ENCODE measurements at regions not wholly inside any gene's neighbourhood (a gene's known extent, or its start where the extent isn't known, plus 50 kb on each side); places are given as distances from the start of the nearest gene placed in this dataset.
A peak's percentile ranks its signal among the peaks of the same experiment; 100 is the strongest.

DNA sequence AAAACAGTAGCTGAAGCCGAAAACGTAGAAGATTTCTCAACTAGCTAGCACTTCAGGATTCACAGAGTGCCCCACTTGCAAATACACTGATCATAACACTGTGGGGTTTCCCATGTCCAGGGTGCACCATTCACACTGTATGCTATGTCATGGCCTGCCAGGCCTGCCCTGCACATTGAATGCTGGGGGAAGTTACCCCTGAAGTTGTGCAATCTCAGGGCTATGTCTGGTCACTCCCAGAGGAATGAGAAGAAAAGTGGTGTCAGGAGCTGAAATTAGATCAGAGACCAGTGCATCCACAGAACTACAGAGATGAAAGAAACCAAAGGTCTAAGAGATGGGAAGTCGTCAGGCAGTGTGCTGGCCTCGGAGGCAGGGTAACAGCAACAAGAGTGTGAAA is 196.8 kb downstream of the RAP2A start:
- no peak for DNase-seq (ENCODE audit: low read depth, low spot score)

DNA sequence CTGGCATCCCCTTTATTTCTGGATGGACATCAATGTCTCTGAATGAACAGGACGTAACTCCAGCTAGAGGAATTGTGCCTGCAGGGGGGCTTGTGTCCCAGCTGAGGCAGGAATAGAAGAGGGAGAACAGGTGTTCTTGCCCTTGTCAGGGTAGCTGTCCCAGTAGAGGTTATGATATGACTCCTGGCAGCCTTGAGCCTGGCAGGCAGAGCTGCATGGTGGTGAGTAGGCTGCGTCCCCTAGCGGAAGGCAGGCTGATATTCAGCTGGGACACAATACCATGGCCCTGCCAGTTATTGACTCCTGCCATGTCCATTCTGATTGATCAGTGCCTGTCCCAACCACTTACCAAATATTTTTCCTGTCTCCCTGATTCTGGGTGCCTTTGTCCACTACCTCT is 197.2 kb downstream of the RAP2A start:
- peak; percentile 25 for DNase-seq (ENCODE audit: low read depth, low spot score)

DNA sequence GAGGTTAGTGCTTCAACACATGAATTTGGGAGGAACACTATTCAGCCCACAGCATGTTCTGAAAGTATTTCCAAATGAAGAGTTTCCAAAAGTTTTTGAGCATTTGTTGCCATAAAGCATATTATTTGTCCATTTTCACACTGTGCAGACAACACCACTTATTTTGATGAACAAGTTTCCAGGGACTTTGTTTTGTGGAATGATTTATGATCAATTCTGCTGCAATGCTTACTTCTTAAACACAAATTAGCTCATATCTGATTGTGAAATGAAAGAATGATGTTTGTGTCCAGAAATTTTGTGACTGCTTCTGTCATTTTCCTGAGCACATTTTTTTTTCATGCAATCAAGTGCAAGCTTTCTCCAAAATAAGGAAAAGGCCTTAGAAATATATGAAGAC is 205.3 kb downstream of the RAP2A start:
- DNase-seq (ENCODE audit: low read depth, low spot score): no peak

DNA sequence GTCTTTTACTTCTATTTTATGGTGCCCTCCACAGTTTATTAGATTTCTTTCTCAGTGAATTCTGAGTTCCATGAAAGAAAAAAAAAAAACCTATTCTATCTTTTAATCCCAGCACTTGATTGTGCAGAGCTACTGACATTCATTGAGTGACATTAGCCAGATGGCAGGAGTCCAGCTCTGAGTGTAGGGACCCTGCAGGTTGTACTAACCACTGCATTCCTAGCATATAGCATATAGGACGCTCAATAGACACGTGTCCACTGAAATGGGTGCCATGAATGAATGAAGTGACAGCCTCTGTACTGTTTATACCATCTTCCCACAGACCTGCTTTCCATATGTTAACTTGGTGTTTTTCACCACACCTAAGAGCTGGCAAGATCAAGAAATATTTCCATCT is 206.3 kb downstream of the RAP2A start:
- no peak for DNase-seq (ENCODE audit: low read depth, low spot score)

DNA sequence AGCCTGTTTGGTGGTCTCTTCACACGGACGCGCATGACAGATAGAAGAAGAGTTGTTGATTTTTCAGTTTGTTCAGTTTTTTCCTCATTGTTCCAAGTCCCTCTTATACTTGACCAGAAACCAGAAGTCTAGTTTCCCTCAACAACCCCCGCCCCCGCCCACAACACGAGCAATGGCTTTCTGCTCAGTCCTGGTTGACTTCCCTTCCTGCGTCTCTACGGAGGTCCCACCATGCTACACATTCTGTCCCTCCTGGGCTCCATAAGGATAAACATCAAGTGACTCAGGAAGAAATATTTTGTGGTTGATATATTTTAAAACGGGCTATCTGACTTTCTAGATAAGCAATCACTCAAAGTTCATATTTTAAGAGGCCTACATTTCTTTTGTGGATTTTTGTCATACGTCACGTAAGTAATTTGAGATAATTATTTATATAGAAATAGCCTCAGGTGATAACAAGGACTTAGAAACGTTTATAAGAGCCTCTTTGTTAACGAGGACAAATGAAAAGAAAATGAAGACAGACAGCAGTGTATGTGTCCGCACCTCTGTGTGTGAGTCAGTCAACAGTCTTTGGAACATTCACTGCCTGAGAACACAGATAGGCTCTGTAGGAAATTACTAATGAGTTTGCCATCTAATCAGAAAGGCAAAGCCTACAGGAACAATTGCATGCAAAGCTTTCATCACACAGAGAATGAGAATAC is 214.4 kb downstream of the RAP2A start:
- no peak for DNase-seq (ENCODE audit: low read depth, low spot score)

DNA sequence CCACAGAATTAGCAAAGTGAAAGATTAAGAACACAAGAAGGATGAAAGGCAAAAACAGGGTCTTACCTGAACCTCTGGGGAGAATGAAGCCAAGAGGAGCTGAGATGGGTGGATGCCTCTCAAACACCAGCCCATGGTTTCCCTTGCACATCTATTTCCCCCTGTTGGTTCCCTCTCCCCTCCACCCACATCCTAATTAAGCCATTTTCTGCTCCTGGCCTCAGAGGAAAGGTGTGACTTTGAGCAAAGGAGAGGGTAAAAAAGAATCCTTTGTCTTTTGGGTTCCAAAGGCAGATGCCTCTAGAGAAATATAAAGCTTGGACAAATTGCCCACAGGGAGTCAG is 214.9 kb downstream of the RAP2A start:
- DNase-seq (ENCODE audit: low read depth, low spot score): no peak

DNA sequence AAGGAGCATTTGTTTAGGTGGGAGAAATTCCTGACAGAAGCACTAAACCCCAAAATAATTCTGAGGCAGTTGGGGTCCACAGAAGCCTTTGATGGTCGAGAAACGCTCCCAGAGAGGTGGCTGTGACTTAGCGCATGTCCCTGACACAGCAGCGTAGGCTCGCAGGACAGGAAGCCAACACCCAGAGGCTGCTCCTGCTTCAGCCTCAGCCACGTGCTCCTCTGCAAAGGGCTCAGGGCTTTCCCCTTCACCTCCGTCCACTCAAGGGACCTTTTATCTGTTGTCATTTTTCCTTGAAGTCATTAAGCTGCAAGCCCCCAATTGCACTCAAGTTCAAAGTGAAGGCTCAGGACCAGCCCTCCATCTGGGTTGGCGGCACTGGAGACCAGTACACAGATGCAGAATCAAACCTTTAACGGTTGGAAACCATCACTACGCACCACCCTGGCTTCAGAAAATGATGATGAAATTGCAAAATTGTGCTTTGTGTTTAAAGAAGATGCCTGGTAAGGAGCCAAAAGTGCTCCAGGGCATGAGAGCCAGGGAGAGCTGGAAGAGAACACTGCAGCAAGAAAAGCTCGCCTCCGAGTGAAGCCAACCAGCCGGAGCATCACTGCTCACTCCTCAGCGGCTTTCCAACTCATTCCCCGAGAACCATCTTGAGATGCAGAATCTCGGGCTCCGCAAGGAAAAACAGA is 219.6 kb downstream of the RAP2A start:
- peak; percentile 8 for DNase-seq (ENCODE audit: low read depth, low spot score)

DNA sequence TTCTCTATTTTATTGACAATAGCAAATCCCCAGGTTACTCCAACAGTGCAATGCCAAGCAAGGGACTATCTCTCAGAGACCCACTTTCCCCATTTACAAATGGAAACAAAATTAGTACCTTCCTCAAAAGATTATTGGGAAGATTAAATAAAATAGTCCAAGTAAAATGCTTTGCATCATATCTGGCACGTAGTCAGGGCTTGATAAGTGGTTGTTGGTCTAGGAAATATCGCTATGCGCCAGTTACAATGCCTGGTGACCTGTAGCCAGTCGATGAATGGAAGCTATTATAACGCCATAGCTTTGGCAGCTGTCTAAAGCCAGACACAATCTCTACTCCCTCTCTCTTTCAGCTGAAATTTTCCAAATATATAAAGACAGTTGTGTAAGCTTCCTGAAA is 220.3 kb downstream of the RAP2A start:
- no peak for DNase-seq (ENCODE audit: low read depth, low spot score)

DNA sequence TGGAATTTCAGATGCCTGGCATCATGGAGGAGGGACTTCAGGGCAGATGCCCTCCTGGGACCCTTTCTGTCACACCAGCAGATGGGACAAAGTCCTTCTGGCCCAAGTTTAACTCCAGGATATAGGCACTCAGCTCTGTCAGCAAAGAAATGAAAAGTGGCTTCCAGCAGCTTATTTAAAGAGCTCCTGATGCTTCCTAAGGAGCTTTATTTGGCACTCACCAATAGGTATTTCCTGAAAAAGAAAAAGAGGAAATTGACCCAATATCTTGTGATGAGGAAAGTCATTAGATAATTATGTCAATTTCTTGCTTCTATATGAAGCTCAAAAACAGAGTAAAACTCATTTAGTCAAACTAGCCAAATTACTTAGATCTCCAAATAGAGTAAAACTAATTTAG is 224.6 kb downstream of the RAP2A start:
- DNase-seq (ENCODE audit: low read depth, low spot score): no peak

DNA sequence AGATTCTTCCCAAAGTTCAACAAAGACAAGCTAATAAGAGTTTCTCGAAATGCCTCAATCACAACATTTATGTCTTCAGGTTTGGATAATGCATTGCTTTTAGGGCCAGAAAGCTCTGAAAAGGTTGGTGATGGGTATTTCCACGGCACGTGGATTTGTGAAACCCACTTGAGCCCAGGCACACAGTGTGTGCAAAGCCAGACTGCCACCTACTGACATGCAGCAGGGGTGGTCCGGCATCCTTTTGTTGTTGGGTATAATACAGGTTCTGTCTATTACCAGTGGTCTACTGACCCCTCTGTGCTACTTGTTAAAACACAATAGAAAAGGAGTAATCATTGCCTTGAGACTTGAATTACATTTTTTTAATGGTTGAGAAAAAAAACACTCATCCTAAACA is 225.6 kb downstream of the RAP2A start:
- DNase-seq (ENCODE audit: low read depth, low spot score): no peak

DNA sequence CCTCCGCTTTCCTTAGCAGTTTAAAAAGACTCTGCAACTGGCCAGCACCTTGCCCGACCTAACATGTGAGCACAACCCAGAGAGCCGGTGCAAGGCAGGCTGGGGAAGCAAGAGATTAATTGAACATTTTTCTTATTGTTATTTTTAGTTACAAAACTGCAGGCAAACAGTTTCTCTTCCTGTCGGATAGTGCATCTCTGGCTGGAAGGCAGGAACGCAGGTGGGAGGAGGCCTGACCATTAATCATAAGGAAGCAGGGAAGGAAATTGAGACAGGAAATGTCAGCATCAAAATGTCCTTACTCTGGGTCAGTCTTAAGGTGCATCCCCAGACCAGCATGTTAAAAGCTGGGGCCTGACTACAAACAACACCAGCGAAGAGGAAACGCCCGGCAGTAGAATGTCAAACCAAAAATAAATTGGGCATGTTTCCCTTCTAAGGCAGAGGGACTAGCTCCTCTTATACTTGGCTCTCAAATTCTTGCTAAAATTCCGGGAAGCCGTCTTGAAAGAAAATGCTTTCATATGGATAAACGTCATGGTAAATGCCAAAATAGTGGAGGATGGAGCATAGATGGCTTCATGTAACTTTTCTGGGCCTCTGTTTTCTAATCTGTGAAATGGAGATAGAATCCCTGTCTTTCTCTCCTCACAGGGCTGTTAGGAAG is 226.8 kb downstream of the RAP2A start:
- no peak for DNase-seq (ENCODE audit: low read depth, low spot score)

DNA sequence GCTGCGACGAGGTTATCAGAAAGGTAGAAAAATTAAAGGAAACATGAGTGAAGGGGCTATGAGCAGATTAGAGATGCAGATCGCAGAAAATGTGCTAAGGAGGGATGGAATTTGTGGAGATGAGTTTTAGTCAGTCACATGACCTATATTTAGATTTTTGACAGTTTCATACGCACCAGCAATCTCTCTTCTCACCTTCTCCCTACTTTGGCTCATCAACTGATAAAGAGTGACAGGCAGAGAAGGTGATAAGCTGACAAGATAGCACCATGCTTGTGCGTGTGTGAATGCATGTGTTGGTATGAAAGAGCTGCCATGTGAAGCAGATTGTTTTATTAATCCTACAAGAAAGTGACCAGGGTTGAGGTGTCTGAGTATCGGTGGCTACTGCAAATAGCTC is 252.6 kb downstream of the RAP2A start:
- DNase-seq (ENCODE audit: low read depth, low spot score): no peak

DNA sequence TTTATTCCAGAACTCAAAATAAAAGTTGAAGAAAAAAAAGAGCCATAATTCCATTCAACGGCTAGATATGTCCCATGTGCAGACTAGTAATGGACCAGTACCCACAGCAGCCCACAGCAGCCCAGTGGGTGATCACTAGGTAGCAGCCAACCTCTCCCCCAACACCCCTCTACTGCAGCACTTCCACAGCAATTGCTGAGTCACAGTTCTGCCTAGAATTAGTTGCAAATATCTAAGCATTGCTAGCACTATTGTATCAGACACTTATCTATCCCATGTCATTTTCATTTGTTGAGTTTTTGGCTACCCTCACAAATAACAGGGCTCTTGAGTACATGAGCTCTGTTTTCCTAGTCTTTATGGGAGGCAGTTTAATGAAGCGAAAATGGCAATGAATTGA is 258.7 kb downstream of the RAP2A start:
- no peak for DNase-seq (ENCODE audit: low read depth, low spot score)

DNA sequence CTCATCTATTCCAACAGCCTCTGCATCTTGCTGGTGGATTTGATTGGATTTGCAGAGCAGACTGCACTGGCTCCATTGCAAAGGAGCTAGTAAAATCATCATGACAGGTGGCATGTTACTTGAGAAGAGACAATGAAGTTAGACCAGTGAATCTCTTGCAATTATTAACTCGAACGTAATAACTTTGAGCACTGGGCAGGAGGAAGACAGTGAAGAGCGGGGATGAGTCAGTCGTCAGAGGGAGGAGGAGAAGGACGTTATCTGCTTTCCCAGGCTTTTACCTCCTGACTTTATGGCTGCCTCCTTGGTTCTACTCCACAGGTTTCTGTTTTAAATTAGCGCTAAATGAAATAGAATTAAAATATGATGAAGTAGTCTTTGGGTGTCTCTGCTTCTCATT is 257.8 kb upstream of the IPO5 start:
- DNase-seq (ENCODE audit: low read depth, low spot score): no peak

DNA sequence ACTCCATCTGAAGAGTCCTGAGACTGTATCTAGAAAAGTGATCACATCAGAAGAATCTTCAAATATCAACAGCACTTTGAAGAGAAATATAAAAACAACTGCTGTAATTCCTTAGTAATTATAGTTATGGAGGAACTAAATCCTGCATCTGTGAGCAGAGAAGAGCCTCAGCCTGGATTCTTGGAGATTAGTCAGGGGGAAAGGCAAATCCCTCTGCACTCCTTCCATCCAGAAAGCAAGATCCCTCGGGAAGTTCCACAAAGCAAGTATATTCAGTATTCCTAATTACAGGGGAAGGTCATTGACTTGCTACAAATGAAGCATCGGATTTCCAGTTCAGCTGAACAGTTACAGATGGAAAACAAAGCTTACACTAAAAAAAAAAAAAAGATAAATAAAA is 256.6 kb upstream of the IPO5 start:
- no peak for DNase-seq (ENCODE audit: low read depth, low spot score)

DNA sequence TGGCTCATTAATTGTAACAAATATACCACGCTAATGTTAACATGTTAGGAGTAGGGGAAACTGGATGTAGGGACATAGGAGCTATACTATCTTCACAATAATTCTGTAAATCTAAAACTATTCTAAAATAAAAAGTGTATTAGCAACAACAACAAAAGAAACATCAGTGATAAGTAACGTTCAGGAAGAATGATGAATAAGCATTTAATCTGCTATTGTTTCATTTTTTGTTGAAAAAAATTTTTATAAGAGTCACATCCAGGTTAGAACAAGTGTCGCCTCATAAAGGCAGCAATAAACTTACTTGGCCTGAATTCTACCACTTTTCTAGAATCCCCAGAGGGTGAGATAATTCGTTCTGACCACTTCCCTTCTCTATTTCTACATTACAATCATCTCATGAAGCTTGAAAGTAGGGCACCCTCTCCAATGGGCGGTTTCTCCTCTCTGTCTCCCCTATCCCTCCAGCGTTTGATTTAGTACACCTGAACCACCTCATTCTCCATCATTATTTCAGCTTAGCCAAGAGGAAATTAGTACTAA is 253.1 kb upstream of the IPO5 start:
- DNase-seq (ENCODE audit: low read depth, low spot score): no peak

DNA sequence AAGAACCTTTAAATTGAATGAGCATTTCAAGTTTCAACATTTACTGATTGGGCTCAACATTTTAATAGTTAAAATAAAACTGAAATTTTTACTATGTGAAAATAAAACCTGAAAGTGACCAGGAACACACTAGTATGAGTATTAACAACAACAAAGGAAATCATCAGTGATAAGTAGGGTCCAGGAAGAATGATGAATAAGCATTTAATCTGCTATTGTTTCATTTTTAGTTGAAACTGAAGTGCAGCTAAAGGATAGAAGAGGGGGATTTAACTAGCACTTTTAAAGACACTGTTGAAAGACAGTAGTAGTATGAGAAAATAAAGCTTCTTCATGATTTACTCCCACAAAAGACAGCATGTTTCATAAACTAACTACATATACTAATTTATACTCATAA is 250.9 kb upstream of the IPO5 start:
- no peak for DNase-seq (ENCODE audit: low read depth, low spot score)

DNA sequence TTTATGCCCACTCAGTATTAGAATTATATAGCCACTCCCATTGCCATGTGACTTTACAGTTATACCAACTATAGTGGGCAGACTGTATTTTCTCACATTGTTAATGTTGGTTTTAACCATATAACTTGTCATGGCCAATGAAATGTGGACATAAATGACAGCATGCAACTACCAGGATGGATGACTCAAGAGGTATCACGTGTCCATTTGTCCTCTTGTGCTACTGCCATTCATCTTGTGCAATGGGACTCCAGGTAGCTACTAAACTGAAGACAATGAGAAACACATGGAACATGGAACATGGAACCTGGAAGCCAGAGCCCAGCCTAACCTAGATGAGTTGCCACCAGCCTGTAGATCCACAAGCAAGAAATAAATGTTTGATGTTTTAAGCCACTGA is 242.7 kb upstream of the IPO5 start:
- no peak for DNase-seq (ENCODE audit: low read depth, low spot score)

DNA sequence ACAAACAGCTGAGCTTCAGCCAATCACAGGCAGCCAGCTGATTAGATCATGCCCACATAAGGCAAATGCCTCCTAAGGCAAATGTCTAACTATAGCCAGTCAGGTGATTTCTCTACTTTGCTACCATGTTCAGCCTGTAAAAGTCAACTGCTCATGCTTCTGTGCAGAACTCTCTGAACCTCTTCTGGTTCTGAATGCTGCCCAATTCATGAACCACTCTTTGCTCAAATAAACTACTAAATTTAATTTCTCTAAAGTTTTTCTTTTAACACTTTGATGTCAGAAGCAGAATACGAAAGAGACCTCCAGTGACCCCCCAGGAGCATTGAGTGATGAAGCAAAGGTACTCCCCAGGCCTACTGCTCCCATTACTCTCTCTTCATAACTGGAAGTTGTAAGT is 240.7 kb upstream of the IPO5 start:
- no peak for DNase-seq (ENCODE audit: low read depth, low spot score)

DNA sequence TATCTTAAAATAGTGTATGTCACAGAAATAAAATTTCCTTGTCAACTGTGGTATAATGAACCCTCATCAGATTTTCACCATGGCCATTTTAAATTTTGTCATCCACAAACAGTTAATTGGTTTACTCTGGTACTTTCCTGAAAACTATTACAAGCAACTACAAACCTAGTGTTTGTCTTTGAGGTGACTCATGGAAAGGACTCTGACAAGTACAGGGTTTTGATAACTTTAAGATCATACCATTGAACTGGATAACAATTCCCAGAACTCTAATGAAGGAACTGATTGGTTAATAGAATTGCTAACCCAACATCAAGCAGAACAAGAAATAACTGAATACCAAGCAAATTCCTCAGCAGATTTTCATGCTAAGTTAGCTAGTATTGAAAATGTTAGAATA is 237.7 kb upstream of the IPO5 start:
- DNase-seq (ENCODE audit: low read depth, low spot score): no peak

DNA sequence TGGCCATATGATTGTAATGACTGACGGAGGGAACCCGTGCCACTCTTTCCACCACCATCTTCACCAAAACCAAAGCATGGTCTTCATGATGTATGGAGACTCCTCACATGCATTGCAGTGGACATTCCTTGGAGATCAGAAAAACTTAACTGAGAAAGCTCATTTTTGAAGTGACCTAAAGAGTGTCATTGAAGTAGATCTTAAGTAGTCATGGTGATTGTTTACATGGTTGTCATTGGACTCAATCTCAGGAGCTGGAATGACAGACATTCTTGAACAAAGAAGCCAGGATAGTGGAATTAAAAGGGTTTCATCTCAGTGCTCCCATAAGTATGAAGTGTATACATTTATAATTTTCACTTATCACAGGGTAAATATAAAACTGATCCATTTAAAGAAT is 236.7 kb upstream of the IPO5 start:
- DNase-seq (ENCODE audit: low read depth, low spot score): no peak

DNA sequence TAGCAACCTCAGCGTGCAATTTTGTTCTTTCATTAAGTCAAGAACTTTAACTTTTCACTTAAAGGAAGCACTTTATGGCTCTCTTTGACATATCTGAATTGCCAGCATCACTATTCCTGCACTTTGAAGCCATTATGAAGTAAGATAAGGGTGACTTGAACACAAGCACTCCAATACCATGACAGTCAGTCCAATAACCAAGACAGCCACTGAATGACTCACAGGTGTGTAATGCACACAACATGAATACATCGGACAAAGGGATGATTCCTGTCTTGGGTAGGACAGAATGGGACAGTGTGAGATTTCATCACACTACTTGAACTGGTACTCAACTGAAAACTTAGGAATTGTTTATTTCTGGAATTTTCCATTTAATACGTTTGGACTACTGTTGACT is 233.7 kb upstream of the IPO5 start:
- no peak for DNase-seq (ENCODE audit: low read depth, low spot score)

DNA sequence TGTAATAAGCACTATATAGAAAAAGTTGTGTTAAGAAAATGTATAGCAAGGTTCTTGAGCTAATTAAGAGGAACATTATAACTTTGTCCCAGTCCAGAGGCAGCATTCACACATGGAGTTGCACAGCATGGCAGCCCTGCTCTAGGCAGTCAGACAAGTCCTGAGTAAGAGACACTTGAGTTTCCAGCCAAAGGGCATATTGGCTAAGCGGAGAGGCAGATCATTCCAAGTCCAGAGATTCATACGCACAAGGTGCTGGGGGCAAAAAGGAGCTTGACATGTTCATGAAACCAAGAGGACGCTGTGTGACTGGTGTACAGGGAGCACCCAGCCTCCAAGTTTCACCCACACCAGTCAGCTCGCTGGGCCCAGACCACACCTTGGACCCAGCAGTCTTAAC is 232.6 kb upstream of the IPO5 start:
- DNase-seq (ENCODE audit: low read depth, low spot score): no peak

All from ELF-1 (cell line).